Duodenal mucosa (tissue), 2 donors: ENCODE measurements at regions not wholly inside any gene's neighbourhood (a gene's known extent, or its start where the extent isn't known, plus 50 kb on each side); places are given as distances from the start of the nearest gene placed in this dataset.

Experiments
- H3K27ac ChIP-seq: one replicate; pipeline ENCODE4 v1.7.0; 2013; ENCODE audit warnings: low read depth, low read length
- H3K27me3 ChIP-seq, 2 donors: one replicate each; pipeline ENCODE4 v1.7.0; 2013; ENCODE audit warnings: low read length in 2 of 2, control low read depth in 1 of 2; ENCODE audit not compliant: insufficient read depth in 2 of 2, control insufficient read depth in 1 of 2
- H3K36me3 ChIP-seq, 2 donors: one replicate each; pipeline ENCODE4 v1.7.0; 2013; ENCODE audit warnings: low read length in 2 of 2, control low read depth in 1 of 2; ENCODE audit not compliant: insufficient read depth in 2 of 2, control insufficient read depth in 1 of 2
- H3K4me1 ChIP-seq, 2 donors: one replicate each; pipeline ENCODE4 v1.7.0; 2013; ENCODE audit warnings: low read length in 2 of 2, control low read depth in 1 of 2; ENCODE audit not compliant: insufficient read depth in 2 of 2, control insufficient read depth in 1 of 2
- H3K4me3 ChIP-seq, 2 donors: one replicate each; pipeline ENCODE4 v1.7.0; 2013; ENCODE audit warnings: low read length in 2 of 2, low read depth in 1 of 2
- H3K9ac ChIP-seq, 2 donors: one replicate each; pipeline ENCODE4 v1.7.0; 2013; ENCODE audit warnings: low read length in 2 of 2, low read depth in 1 of 2
- H3K9me3 ChIP-seq, 2 donors: one replicate each; pipeline ENCODE4 v1.7.0; 2013; ENCODE audit warnings: low read length in 2 of 2, control low read depth in 1 of 2; ENCODE audit not compliant: control insufficient read depth in 1 of 2

DNA sequence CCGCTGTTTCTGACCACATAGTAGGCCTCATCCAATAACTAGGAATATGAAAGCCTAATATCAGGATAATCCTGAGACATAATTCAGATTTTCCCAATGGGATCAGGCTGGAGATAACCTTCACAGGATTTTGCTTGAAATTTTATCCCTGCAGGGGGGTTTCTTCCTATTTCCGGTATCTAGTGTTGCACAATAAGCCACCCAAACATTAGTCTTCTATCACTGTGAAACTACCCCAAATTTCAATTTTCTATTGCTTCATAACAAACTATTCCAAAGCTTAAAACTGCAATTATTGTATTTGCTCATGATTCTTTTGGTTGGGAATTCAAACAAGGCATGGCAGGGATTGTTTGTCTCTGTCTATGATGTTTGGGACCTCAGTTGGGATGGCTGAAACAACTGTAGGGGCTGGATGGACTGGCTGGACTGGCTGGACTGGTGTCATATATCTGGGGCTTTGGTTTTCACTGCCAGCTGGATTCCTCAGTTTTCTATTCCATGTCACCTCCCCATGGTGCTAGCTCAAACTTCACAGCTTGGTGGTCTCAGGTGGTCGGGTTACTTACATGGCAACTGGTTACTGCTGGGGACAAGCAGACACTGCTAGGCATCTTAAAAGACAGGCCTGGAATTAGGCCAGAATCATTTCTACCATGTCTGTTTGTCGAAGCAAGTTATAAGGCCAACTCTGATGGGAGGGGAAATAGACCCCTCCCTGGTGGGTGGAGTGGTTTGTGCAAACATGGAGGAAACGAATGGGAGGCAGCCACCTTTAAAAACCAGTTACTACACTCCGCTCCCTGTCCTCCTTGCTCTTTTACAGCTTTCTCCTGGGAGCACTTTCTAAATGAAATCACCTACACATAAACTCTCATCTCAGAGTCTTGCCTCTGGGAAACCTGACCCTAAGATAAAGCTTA lies 88.2 kb upstream of the STT3B start:
- no peaks in the 10 kb centered on the region for H3K36me3 ChIP-seq
- H3K9ac ChIP-seq, result no peak overlapping the region
- H3K4me1 ChIP-seq, result no peaks in the 10 kb centered on the region
- no peak overlapping the region for H3K4me3 ChIP-seq
- no peaks in the 10 kb centered on the region for H3K9me3 ChIP-seq
- H3K27ac ChIP-seq, result no peak overlapping the region
- H3K27me3 ChIP-seq, result no peaks in the 10 kb centered on the region

DNA sequence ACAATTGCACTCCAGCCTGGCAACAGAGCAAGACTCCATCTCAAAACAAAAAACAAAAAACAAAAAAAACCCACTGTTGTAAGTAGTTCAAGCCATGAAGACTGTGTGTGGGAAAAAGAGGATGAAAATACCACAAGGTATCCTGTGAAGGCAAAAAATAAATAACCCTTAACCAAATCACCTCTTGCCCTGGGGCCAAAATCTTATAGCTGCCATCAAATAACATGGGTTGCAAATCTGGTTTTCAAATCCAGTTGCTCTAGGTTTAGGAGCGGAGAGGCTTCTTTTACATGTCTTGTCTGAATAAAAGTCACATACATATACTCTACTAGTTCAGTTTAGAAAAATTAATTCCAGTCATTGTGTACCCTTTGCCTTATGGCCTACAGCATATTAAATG lies 87.0 kb upstream of the STT3B start:
- no peak overlapping the region for H3K4me3 ChIP-seq
- no peaks in the 10 kb centered on the region for H3K27me3 ChIP-seq
- no peak overlapping the region for H3K27ac ChIP-seq
- no peaks in the 10 kb centered on the region for H3K4me1 ChIP-seq
- H3K36me3 ChIP-seq, result no peaks in the 10 kb centered on the region
- no peak overlapping the region for H3K9ac ChIP-seq
- no peaks in the 10 kb centered on the region for H3K9me3 ChIP-seq

DNA sequence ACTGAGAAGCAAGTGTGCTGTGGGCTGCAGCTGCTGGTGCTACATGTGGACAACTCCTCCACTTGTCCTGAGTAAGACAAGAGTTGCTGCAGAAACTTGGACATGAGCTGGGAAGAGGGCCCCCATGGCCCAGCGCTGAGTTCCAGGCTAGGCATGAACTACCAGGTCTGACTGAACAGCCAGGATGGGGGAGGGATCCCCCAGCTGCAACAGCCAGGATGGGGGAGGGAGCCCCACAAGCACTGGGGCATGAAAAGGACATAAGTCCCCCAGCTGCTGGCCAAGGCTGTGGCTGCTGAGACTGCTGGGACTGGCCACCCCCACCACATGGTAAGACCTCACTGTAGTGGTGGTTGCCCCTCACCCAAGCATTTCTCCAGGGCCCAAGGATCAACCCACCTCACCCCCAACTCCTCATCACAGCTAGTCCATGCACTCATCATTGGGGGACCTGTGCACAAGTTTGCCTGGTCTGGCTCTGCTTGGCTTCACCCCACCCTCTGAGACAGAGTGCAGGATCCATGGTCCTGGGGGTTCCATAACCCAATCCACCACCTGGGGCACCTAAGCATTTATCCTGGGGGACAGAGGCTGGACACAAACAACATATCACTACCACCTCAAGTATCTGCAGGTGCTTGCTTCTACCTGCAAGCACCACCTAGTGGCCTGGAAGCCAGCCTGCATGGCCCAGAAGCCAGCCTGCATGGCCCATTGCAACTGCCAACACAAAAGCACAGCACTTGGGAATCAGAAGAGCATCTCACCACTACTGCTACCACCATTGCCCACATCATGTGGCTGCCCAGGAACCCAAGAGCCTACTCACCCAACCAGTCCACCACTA lies 84.5 kb upstream of the STT3B start:
- Histone ChIP-seq H3K9ac (no peak overlapping the region), H3K27ac (no peak overlapping the region), H3K4me1 (no peaks in the 10 kb centered on the region), H3K4me3 (no peak overlapping the region), H3K36me3 (no peaks in the 10 kb centered on the region), H3K27me3 (no peaks in the 10 kb centered on the region), H3K9me3 (no peaks in the 10 kb centered on the region)

DNA sequence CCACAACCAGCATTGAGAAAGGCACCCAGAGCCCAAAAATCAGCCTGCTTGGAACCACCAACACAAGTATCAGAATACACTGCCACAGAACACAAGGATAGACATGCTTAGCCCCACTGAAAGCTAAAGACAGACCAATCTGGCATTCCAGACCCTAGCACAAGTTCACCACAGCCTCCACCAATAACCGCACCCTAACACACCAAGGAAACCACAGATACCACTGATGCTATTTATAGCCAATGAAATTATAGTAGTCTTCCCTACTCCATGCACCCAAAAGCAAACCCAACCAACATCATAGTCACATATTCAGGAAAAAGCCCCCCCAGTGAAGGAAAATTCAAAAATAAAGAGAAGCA lies 83.9 kb upstream of the STT3B start:
- H3K27me3 ChIP-seq, result no peaks in the 10 kb centered on the region
- no peaks in the 10 kb centered on the region for H3K9me3 ChIP-seq
- H3K4me1 ChIP-seq, result no peaks in the 10 kb centered on the region
- no peak overlapping the region for H3K27ac ChIP-seq
- H3K4me3 ChIP-seq, result no peak overlapping the region
- no peaks in the 10 kb centered on the region for H3K36me3 ChIP-seq
- no peak overlapping the region for H3K9ac ChIP-seq

DNA sequence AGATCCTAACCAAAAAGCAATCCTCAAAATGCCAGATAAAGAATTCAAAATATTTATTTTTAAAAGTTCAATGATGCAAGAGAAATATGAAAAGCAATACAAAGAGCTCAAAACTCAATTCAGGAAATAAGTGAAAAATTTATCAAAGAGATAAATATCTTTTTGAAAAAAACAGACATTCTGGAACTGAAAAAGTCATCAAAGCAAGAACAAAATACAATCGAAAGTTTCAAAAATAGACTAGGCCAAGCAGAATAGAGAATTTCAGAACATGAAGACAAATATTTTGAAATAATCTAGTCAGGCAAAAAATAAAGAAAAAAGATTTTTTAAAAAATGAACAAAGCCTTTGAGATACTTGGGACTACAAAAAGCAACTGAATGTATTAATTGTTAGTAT lies 83.4 kb upstream of the STT3B start:
- no peak overlapping the region for H3K9ac ChIP-seq
- no peaks in the 10 kb centered on the region for H3K9me3 ChIP-seq
- H3K4me3 ChIP-seq, result no peak overlapping the region
- no peak overlapping the region for H3K27ac ChIP-seq
- H3K4me1 ChIP-seq, result no peaks in the 10 kb centered on the region
- H3K27me3 ChIP-seq, result no peaks in the 10 kb centered on the region
- H3K36me3 ChIP-seq, result no peaks in the 10 kb centered on the region

DNA sequence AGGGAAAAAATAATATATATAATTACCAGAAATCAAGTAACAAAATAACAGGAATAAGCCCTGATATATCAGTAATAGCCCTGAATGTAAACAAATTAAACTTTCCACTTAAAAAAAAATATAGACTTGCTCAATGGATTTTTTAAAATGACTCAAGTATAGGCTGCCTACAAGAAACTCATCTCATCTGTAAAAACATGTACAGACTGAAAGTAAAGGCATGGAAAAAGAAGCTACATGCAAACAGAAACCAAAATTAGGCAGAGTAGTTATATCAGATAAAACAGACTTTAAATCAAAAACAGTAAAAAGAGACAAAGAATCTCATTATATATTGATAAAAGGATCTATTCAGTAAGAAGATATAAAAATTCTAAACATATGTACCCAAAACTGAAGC lies 82.4 kb upstream of the STT3B start:
- no peak overlapping the region for H3K9ac ChIP-seq
- no peak overlapping the region for H3K4me3 ChIP-seq
- H3K27me3 ChIP-seq, result no peaks in the 10 kb centered on the region
- no peak overlapping the region for H3K27ac ChIP-seq
- H3K36me3 ChIP-seq, result no peaks in the 10 kb centered on the region
- no peaks in the 10 kb centered on the region for H3K9me3 ChIP-seq
- H3K4me1 ChIP-seq, result no peaks in the 10 kb centered on the region

DNA sequence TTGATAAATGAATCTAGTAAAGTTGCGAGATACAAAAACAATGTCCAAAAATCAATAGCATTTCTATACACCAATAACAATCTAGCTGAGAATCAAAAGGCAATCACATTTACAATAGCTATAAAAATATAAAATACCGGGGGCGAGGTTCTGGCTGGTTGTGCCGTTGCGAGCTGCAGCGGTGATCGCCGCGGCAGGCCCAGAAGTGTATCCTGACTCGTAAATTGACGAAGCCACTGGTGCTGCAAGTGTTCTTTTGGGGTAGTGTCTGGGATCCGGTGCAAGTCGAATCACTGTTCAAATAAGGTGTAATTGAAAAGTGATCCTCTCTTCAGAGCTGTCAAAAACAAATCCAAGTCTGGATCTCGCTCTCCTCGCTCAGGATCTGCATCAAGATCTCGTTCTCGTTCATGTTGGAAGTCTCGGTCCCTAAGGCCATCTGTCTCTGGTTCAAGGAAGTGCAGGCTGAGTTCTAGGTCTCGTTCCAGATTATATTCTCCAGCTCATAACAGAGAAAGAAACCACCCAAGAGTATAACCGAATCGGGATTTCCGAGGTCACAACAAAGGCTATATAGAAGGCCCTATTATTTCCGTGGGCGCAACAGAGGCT lies 80.1 kb upstream of the STT3B start:
- Histone ChIP-seq H3K9ac (no peak overlapping the region), H3K4me3 (no peak overlapping the region)

DNA sequence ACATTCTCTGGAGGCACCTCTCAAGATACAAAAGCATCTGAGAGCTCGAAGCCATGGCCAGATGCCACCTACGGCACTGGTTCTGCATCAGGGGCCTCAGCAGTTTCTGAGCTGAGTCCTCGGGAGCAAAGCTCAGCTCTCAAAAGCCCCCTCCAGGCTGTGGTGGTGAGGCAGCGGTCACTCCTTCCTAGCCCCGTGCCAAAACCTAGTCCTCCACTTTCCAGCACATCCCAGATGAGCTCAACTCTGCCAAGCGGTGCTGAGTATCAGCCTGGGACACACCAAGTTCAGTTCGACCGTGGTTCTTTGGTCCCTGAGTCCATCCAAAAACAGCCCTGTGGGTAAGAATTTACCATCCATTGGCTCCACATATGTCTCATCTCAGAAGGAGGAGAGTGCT lies 79.3 kb upstream of the STT3B start:
- H3K4me3 ChIP-seq, result no peak overlapping the region
- no peaks in the 10 kb centered on the region for H3K27me3 ChIP-seq
- no peak overlapping the region for H3K27ac ChIP-seq
- H3K9me3 ChIP-seq, result no peaks in the 10 kb centered on the region
- no peaks in the 10 kb centered on the region for H3K36me3 ChIP-seq
- H3K4me1 ChIP-seq, result no peaks in the 10 kb centered on the region
- no peak overlapping the region for H3K9ac ChIP-seq

More for the DNA sequence above, 80.1 kb upstream of the STT3B start:
- H3K9me3 ChIP-seq, result no peaks in the 10 kb centered on the region
- H3K36me3 ChIP-seq, result no peaks in the 10 kb centered on the region
- H3K27ac ChIP-seq, result no peak overlapping the region
- no peaks in the 10 kb centered on the region for H3K4me1 ChIP-seq
- H3K27me3 ChIP-seq, result no peaks in the 10 kb centered on the region

DNA sequence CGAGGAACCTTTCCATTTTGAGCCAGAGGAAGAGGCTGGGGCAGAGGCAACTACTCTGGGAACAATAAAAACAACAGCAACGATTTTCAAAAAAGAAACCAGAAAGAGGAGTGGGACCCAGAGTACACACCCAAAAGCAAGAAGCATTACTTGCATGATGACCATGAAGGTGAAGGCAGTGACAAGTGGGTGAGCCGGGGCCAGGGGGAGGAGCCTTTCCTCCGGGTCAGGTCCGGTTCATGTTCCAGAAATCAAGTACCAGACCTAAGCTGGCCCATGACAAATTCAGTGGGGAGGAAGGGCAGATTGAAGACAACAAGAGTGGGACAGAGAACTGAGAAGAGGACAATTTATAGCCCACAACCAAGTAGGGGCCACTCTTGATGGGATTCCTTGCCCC lies 77.2 kb upstream of the STT3B start:
- Histone ChIP-seq H3K27me3 (no peaks in the 10 kb centered on the region), H3K4me1 (no peaks in the 10 kb centered on the region), H3K27ac (no peak overlapping the region), H3K36me3 (no peaks in the 10 kb centered on the region), H3K9me3 (no peaks in the 10 kb centered on the region), H3K9ac (no peak overlapping the region), H3K4me3 (no peak overlapping the region)

DNA sequence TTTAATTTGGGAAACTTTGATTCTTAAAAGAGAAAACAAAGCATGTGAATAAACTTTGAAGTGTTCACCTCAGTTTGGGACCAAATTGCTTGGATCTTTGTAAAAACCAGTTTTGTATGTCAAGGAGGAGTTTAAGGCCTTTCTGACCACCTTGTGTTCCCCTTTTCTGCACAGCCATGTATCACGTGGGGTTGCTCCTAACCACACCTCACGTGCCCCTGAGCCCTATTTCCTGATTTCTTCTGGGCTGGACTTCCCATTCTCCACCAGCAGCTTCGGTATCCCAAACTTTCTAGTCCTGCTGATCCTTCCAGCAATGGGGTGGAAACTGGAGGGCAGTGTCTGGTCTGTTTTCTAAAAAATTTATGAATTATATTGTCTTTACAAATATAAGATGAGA lies 76.4 kb upstream of the STT3B start:
- no peaks in the 10 kb centered on the region for H3K9me3 ChIP-seq
- H3K9ac ChIP-seq, result no peak overlapping the region
- H3K36me3 ChIP-seq, result no peaks in the 10 kb centered on the region

More for the DNA sequence above, 76.4 kb upstream of the STT3B start:
- no peaks in the 10 kb centered on the region for H3K4me1 ChIP-seq
- H3K4me3 ChIP-seq, result no peak overlapping the region
- H3K27ac ChIP-seq, result no peak overlapping the region
- no peaks in the 10 kb centered on the region for H3K27me3 ChIP-seq
